ENCODE measurements at regions not wholly inside any gene's neighbourhood (a gene's known extent, or its start where the extent isn't known, plus 50 kb on each side); places are given as distances from the start of the nearest gene placed in this dataset.
"Not testable (repeated sequence)": the region's sequence is repeated elsewhere in the genome, so short reads cannot be mapped to it uniquely, and the experiment has no call there.

- Mint-ChIP-seq H3K27me3 (ENCODE audit: insufficient read depth) (no peaks in the 10 kb centered on the region), H3K4me3 (no peak overlapping the region), H3K4me1 (no peaks in the 10 kb centered on the region), H3K27ac (no peak overlapping the region), H3K36me3 (ENCODE audit: low read depth) (no peaks in the 10 kb centered on the region), H3K9me3 (peaks cover 3% of the 10 kb centered on the region)
- 84 to 100% methylated on average over 1 of the region's 1 CpG for WGBS, 2 experiments (ENCODE audit: insufficient coverage in 1 of 2, insufficient read length in 1 of 2)
- Histone ChIP-seq H3K27ac (ENCODE audit: low read depth, low read length) (no peak overlapping the region), H3K36me3 (ENCODE audit: control insufficient read depth, insufficient read depth, low read length) (no peaks in the 10 kb centered on the region), H3K4me1 (ENCODE audit: control insufficient read depth, insufficient read depth, low read length) (no peaks in the 10 kb centered on the region), H3K9ac (ENCODE audit: extremely low read depth, low read length, poor library complexity, severe bottlenecking) (no peak overlapping the region), H3K27me3 (ENCODE audit: control insufficient read depth, insufficient read depth, low read length, poor library complexity, severe bottlenecking) (no peaks in the 10 kb centered on the region), H3K9me3 (ENCODE audit: control insufficient read depth, low read length) (no peaks in the 10 kb centered on the region), H3K4me3 (ENCODE audit: low read length) (no peak overlapping the region)
- no peak for TF ChIP-seq CTCF (conservative IDR thresholded peaks at IDR 0.05)
- DNase-seq, result no peak
These were observed 96.8 kb upstream of the SYT10 start for GRCh38 chr12:33536431-33536830.

GRCh38 chr12:33546004-33546403 lies 106.4 kb upstream of the SYT10 start:
- Mint-ChIP-seq H3K4me3 (no peak overlapping the region), H3K4me1 (no peaks in the 10 kb centered on the region), H3K27me3 (ENCODE audit: insufficient read depth) (no peaks in the 10 kb centered on the region), H3K27ac (no peak overlapping the region), H3K9me3 (peaks cover 25% of the 10 kb centered on the region), H3K36me3 (ENCODE audit: low read depth) (peaks cover 6% of the 10 kb centered on the region)
- Histone ChIP-seq H3K9ac (ENCODE audit: extremely low read depth, low read length, poor library complexity, severe bottlenecking) (no peak overlapping the region), H3K27me3 (ENCODE audit: control insufficient read depth, insufficient read depth, low read length, poor library complexity, severe bottlenecking) (no peaks in the 10 kb centered on the region), H3K9me3 (ENCODE audit: control insufficient read depth, low read length) (peaks cover 19% of the 10 kb centered on the region), H3K36me3 (ENCODE audit: control insufficient read depth, insufficient read depth, low read length) (no peaks in the 10 kb centered on the region), H3K4me1 (ENCODE audit: control insufficient read depth, insufficient read depth, low read length) (no peaks in the 10 kb centered on the region), H3K4me3 (ENCODE audit: low read length) (no peak overlapping the region), H3K27ac (ENCODE audit: low read depth, low read length) (no peak overlapping the region)
- no peak for DNase-seq
- 84% methylated on average over 2 of the region's 3 CpGs; no CpG with 5 or more reads in 1 of the 2 experiments for WGBS, 2 experiments (ENCODE audit: insufficient coverage in 1 of 2, insufficient read length in 1 of 2)
- no peak for TF ChIP-seq CTCF (conservative IDR thresholded peaks at IDR 0.05)

- TF ChIP-seq CTCF (conservative IDR thresholded peaks at IDR 0.05), result no peak
- no peaks in the 10 kb centered on the region for H3K4me1 Mint-ChIP-seq
- H3K36me3 Mint-ChIP-seq (ENCODE audit: low read depth), result peaks cover 12% of the 10 kb centered on the region
These were observed 107.5 kb upstream of the SYT10 start for GRCh38 chr12:33547084-33547483.

GRCh38 chr12:33550214-33550613 lies 110.6 kb upstream of the SYT10 start:
- H3K4me3 Mint-ChIP-seq; H3K27me3 ChIP-seq (ENCODE audit: control insufficient read depth, insufficient read depth, low read length, poor library complexity, severe bottlenecking); H3K27me3 Mint-ChIP-seq (ENCODE audit: insufficient read depth); H3K4me1 ChIP-seq (ENCODE audit: control insufficient read depth, insufficient read depth, low read length); H3K4me1 Mint-ChIP-seq; H3K9ac ChIP-seq (ENCODE audit: extremely low read depth, low read length, poor library complexity, severe bottlenecking); H3K27ac Mint-ChIP-seq; DNase-seq; H3K4me3 ChIP-seq (ENCODE audit: low read length); H3K27ac ChIP-seq (ENCODE audit: low read depth, low read length); H3K36me3 ChIP-seq (ENCODE audit: control insufficient read depth, insufficient read depth, low read length): not testable (repeated sequence)
- H3K9me3 ChIP-seq (ENCODE audit: control insufficient read depth, low read length), result peaks cover 16% of the 10 kb centered on the region
- H3K36me3 Mint-ChIP-seq (ENCODE audit: low read depth), result peaks cover 14% of the 10 kb centered on the region
- H3K9me3 Mint-ChIP-seq, result peaks cover 35% of the 10 kb centered on the region

More at GRCh38 chr12:33547084-33547483, 107.5 kb upstream of the SYT10 start:
- Histone ChIP-seq H3K9me3 (ENCODE audit: control insufficient read depth, low read length) (peaks cover 18% of the 10 kb centered on the region), H3K27ac (ENCODE audit: low read depth, low read length) (no peak overlapping the region), H3K36me3 (ENCODE audit: control insufficient read depth, insufficient read depth, low read length) (no peaks in the 10 kb centered on the region), H3K4me3 (ENCODE audit: low read length) (no peak overlapping the region), H3K4me1 (ENCODE audit: control insufficient read depth, insufficient read depth, low read length) (no peaks in the 10 kb centered on the region), H3K9ac (ENCODE audit: extremely low read depth, low read length, poor library complexity, severe bottlenecking) (no peak overlapping the region), H3K27me3 (ENCODE audit: control insufficient read depth, insufficient read depth, low read length, poor library complexity, severe bottlenecking) (no peaks in the 10 kb centered on the region)
- Mint-ChIP-seq H3K4me3 (no peak overlapping the region), H3K27ac (no peak overlapping the region), H3K9me3 (peaks cover 28% of the 10 kb centered on the region), H3K27me3 (ENCODE audit: insufficient read depth) (no peaks in the 10 kb centered on the region)
- 97% methylated on average over 3 of the region's 3 CpGs; no CpG with 5 or more reads in 1 of the 2 experiments for WGBS, 2 experiments (ENCODE audit: insufficient coverage in 1 of 2, insufficient read length in 1 of 2)
- DNase-seq, result no peak
